Trophoblast cell (in vitro differentiated cells and primary cell): ENCODE measurements at regions not wholly inside any gene's neighbourhood (a gene's known extent, or its start where the extent isn't known, plus 50 kb on each side); places are given as distances from the start of the nearest gene placed in this dataset.

Experiments
- DNase-seq, 2 donors: peaks; one replicate each; pipeline ENCODE4 v3.0.0-alpha.2; 2016
- H2AFZ ChIP-seq: 2 replicates; pipeline ENCODE4 v1.6.1; 2013; ENCODE audit warnings: low read length, moderate library complexity, mild to moderate bottlenecking; ENCODE audit not compliant: insufficient read depth, poor library complexity
- H2AK5ac ChIP-seq: 2 replicates; pipeline ENCODE4 v1.6.1; 2013; ENCODE audit warnings: mild to moderate bottlenecking, low read length
- H2BK120ac ChIP-seq: 2 replicates; pipeline ENCODE4 v1.6.1; 2013; ENCODE audit warnings: low read length, mild to moderate bottlenecking, moderate library complexity; ENCODE audit not compliant: insufficient read depth, poor library complexity
- H2BK12ac ChIP-seq: 2 replicates; pipeline ENCODE4 v1.6.1; 2013; ENCODE audit warnings: mild to moderate bottlenecking, low read length, moderate library complexity
- H2BK5ac ChIP-seq: 2 replicates; pipeline ENCODE4 v1.6.1; 2013; ENCODE audit warnings: low read length, low read depth, moderate library complexity, mild to moderate bottlenecking; ENCODE audit not compliant: poor library complexity
- H3K14ac ChIP-seq: 2 replicates; pipeline ENCODE4 v1.6.1; 2013; ENCODE audit warnings: mild to moderate bottlenecking, low read length
- H3K18ac ChIP-seq: 2 replicates; pipeline ENCODE4 v1.6.1; 2013; ENCODE audit warnings: mild to moderate bottlenecking, low read length
- H3K23ac ChIP-seq: 2 replicates; pipeline ENCODE4 v1.6.1; 2013; ENCODE audit warnings: low read length
- H3K27ac ChIP-seq: 2 replicates; pipeline ENCODE4 v1.5.1; 2013; ENCODE audit warnings: low read depth, mild to moderate bottlenecking, inconsistent platforms, low read length, moderate library complexity
- H3K27me3 ChIP-seq: 2 replicates; pipeline ENCODE4 v1.6.1; 2013; ENCODE audit warnings: inconsistent platforms, mild to moderate bottlenecking, low read length, moderate library complexity; ENCODE audit not compliant: insufficient read depth
- H3K36me3 ChIP-seq, 2 experiments: 1 replicate in 1 of 2; 2 replicates in 1 of 2; pipeline ENCODE4 v1.6.1; 2013; ENCODE audit warnings: low read length in 2 of 2, mild to moderate bottlenecking in 2 of 2, moderate library complexity in 1 of 2; ENCODE audit not compliant: insufficient read depth in 2 of 2, control insufficient read depth in 1 of 2
- H3K4ac ChIP-seq: 2 replicates; pipeline ENCODE4 v1.6.1; 2013; ENCODE audit warnings: low read depth, mild to moderate bottlenecking, low read length, moderate library complexity
- H3K4me1 ChIP-seq, 2 experiments: 1 replicate in 1 of 2; 2 replicates in 1 of 2; pipeline ENCODE4 v1.6.1; 2013; ENCODE audit warnings: low read length in 2 of 2, mild to moderate bottlenecking in 2 of 2, moderate library complexity in 1 of 2; ENCODE audit not compliant: insufficient read depth in 2 of 2, control insufficient read depth in 1 of 2
- H3K4me2 ChIP-seq: 2 replicates; pipeline ENCODE4 v1.6.1; 2013; ENCODE audit warnings: inconsistent platforms, mild to moderate bottlenecking, low read length, moderate library complexity
- H3K4me3 ChIP-seq: 2 replicates; pipeline ENCODE4 v1.5.1; 2013; ENCODE audit warnings: mild to moderate bottlenecking, low read depth, low read length, inconsistent platforms
- H3K79me1 ChIP-seq: one replicate; pipeline ENCODE4 v1.6.1; 2013; ENCODE audit warnings: low read length
- H3K79me2 ChIP-seq: 2 replicates; pipeline ENCODE4 v1.6.1; 2013; ENCODE audit warnings: low read length, mild to moderate bottlenecking; ENCODE audit not compliant: control insufficient read depth, insufficient read depth, poor library complexity
- H3K9ac ChIP-seq: 2 replicates; pipeline ENCODE4 v1.6.1; 2013; ENCODE audit warnings: mild to moderate bottlenecking, low read length
- H3K9me3 ChIP-seq: 2 replicates; pipeline ENCODE4 v1.6.1; 2013; ENCODE audit warnings: low read depth, mild to moderate bottlenecking, control low read depth, inconsistent platforms, low read length; ENCODE audit not compliant: insufficient read depth
- H4K12ac ChIP-seq: 2 replicates; pipeline ENCODE4 v1.6.1; 2013; ENCODE audit warnings: low read depth, mild to moderate bottlenecking, low read length, moderate library complexity
- H4K8ac ChIP-seq: 2 replicates; pipeline ENCODE4 v1.6.1; 2013; ENCODE audit warnings: low read depth, mild to moderate bottlenecking, low read length, moderate library complexity
- H4K91ac ChIP-seq: one replicate; pipeline ENCODE4 v1.6.1; 2013; ENCODE audit warnings: low read depth, mild to moderate bottlenecking, low read length, moderate library complexity
- WGBS: extraction: QIAGEN DNeasy Blood & Tissue Kit; methylation state at CpG from one replicate; pipeline ENCODE4 v1.1.7; 2013; ENCODE audit warnings: missing lambda C conversion rate; ENCODE audit not compliant: insufficient read length, insufficient coverage; ENCODE audit errors: extremely low coverage; 5-methylcytosine and 5-hydroxymethylcytosine counted together

DNA sequence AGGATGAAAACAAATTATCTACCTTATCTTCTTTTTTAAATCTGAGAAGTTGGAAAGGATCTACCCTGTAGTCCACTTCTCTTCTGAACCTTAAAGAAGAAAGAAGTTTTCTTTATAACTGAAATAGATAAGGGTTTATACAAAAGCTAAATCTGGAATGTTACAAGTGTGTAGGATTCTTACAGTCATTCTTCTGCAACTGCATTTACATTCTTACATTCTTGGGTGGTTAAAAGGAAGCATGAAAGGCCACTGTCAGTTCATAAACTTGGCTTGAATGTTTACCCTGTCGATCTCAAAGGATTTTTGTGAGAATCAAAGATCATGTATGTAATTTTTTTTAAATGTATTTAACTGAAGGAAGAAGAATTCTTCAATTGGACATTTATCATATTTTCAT lies 142.1 kb upstream of the BRINP3 start:
- no peaks in the 10 kb centered on the region for H3K4me1 ChIP-seq
- no peaks in the 10 kb centered on the region for H3K79me1 ChIP-seq
- H4K91ac ChIP-seq: no peak overlapping the region
- no peak overlapping the region for H3K4me3 ChIP-seq
- no peak overlapping the region for H3K9ac ChIP-seq
- no peak overlapping the region for H3K4me2 ChIP-seq
- H2BK120ac ChIP-seq: no peak overlapping the region
- no peaks in the 10 kb centered on the region for H3K9me3 ChIP-seq
- no peak overlapping the region for H3K18ac ChIP-seq
- H2AK5ac ChIP-seq: no peak overlapping the region
- H4K8ac ChIP-seq: no peak overlapping the region
- H3K36me3 ChIP-seq: no peaks in the 10 kb centered on the region
- WGBS: no CpG with 5 or more reads among the region's 1 CpG
- no peak overlapping the region for H2BK12ac ChIP-seq
- H3K14ac ChIP-seq: no peak overlapping the region
- DNase-seq: no peak
- H3K27me3 ChIP-seq: no peaks in the 10 kb centered on the region
- H3K79me2 ChIP-seq: no peaks in the 10 kb centered on the region
- H3K23ac ChIP-seq: no peak overlapping the region
- H3K27ac ChIP-seq: no peak overlapping the region
- no peak overlapping the region for H2AFZ ChIP-seq
- no peak overlapping the region for H4K12ac ChIP-seq
- no peak overlapping the region for H2BK5ac ChIP-seq
- no peak overlapping the region for H3K4ac ChIP-seq

DNA sequence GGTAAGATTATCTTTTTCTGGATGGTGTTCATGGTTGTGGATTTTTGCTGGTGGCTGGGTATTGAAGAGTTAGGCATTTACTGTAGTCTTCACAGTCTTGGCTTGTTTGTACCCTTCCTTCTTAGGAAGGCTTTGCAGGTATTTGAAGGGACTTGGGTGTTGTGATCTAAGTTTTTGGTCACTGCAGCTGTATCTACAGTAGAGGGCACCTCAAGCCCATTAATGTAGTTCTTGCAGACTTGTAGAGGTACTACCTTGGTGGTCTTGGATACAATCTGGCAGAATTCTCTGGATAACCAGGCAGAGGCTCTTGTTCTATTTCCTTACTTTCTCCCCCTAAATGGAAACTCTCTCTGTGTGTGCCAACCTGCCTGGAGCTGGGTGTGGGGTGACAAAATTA lies 155.8 kb upstream of the BRINP3 start:
- H4K91ac ChIP-seq: no peak overlapping the region
- H4K12ac ChIP-seq: no peak overlapping the region
- no peaks in the 10 kb centered on the region for H3K9me3 ChIP-seq
- no peak overlapping the region for H3K4me3 ChIP-seq
- no peaks in the 10 kb centered on the region for H3K79me2 ChIP-seq
- no peak overlapping the region for H3K27ac ChIP-seq
- H3K4me2 ChIP-seq: no peak overlapping the region
- no peaks in the 10 kb centered on the region for H3K4me1 ChIP-seq
- no peak for DNase-seq
- no peaks in the 10 kb centered on the region for H3K27me3 ChIP-seq
- H3K9ac ChIP-seq: no peak overlapping the region
- H2AFZ ChIP-seq: no peak overlapping the region
- no peaks in the 10 kb centered on the region for H3K79me1 ChIP-seq
- no peak overlapping the region for H2AK5ac ChIP-seq
- no peak overlapping the region for H3K4ac ChIP-seq
- H3K23ac ChIP-seq: no peak overlapping the region
- H3K18ac ChIP-seq: no peak overlapping the region
- no peaks in the 10 kb centered on the region for H3K36me3 ChIP-seq
- H2BK120ac ChIP-seq: no peak overlapping the region
- no peak overlapping the region for H4K8ac ChIP-seq
- H2BK12ac ChIP-seq: no peak overlapping the region
- H3K14ac ChIP-seq: no peak overlapping the region
- H2BK5ac ChIP-seq: no peak overlapping the region

DNA sequence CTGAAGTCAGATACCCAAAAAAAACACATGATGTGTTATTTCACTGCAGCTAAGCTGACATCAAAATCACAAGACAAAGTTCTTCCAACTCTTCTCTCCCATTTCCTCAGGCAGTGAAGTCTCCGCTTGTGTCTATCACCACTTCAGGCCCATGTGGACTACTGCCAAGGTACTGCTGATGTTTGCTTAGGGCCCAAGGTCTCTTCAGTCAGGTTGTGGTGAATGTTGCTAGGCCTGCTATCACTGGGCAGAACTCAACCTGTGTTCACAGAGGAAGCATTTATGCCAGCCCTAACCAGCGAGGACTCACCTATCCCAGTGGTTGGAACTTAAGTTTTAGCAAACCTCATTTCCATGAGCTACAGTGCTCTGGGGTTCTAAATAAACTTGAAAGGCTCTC lies 156.5 kb upstream of the BRINP3 start:
- Histone ChIP-seq H3K4me1 (no peaks in the 10 kb centered on the region), H2BK12ac (no peak overlapping the region), H3K27ac (no peak overlapping the region), H2AK5ac (no peak overlapping the region), H3K18ac (no peak overlapping the region), H4K12ac (no peak overlapping the region), H3K23ac (no peak overlapping the region), H3K4ac (no peak overlapping the region), H4K91ac (no peak overlapping the region), H3K9me3 (no peaks in the 10 kb centered on the region), H4K8ac (no peak overlapping the region), H3K79me2 (no peaks in the 10 kb centered on the region), H3K79me1 (no peaks in the 10 kb centered on the region), H2BK5ac (no peak overlapping the region), H3K4me3 (no peak overlapping the region), H2BK120ac (no peak overlapping the region), H3K9ac (peak overlapping the region; percentile 23), H3K36me3 (no peaks in the 10 kb centered on the region), H3K14ac (no peak overlapping the region), H3K4me2 (no peak overlapping the region), H2AFZ (no peak overlapping the region), H3K27me3 (no peaks in the 10 kb centered on the region)
- no CpG with 5 or more reads among the region's 2 CpGs for WGBS
- DNase-seq: no peak

DNA sequence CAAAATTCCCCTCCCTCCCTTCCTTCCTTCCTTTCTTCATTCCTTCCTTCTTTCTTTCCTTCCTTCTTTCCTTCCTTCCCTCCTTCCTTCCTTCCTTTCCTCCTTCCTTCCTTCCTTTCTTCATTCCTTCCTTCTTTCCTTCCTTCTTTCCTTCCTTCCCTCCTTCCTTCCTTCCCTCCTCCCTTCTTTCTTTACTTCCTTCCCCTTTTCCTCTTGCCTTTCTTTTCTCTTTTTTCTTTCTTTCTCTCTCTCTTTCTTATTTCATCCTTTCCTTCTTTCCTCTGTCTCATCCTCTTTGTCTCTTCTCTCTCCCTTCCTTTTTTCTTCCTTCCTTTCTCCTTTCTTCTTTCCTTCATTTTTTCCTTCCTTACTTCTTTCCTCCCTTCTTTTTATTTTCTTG lies 171.9 kb upstream of the BRINP3 start:
- no peak overlapping the region for H3K18ac ChIP-seq
- no peak overlapping the region for H2AFZ ChIP-seq
- H3K4me1 ChIP-seq: no peaks in the 10 kb centered on the region
- no peaks in the 10 kb centered on the region for H3K79me2 ChIP-seq
- no peak for DNase-seq
- H2BK12ac ChIP-seq: no peak overlapping the region
- H3K27me3 ChIP-seq: no peaks in the 10 kb centered on the region
- H3K4ac ChIP-seq: no peak overlapping the region
- no peak overlapping the region for H3K23ac ChIP-seq
- no peak overlapping the region for H2BK5ac ChIP-seq
- H3K79me1 ChIP-seq: no peaks in the 10 kb centered on the region
- H3K4me3 ChIP-seq: no peak overlapping the region
- no peak overlapping the region for H4K12ac ChIP-seq
- H4K8ac ChIP-seq: no peak overlapping the region
- H3K9me3 ChIP-seq: no peaks in the 10 kb centered on the region
- no peak overlapping the region for H4K91ac ChIP-seq
- no peak overlapping the region for H2AK5ac ChIP-seq
- no peak overlapping the region for H3K9ac ChIP-seq
- H3K27ac ChIP-seq: no peak overlapping the region
- no peak overlapping the region for H2BK120ac ChIP-seq
- no peak overlapping the region for H3K14ac ChIP-seq
- no peaks in the 10 kb centered on the region for H3K36me3 ChIP-seq
- no peak overlapping the region for H3K4me2 ChIP-seq

DNA sequence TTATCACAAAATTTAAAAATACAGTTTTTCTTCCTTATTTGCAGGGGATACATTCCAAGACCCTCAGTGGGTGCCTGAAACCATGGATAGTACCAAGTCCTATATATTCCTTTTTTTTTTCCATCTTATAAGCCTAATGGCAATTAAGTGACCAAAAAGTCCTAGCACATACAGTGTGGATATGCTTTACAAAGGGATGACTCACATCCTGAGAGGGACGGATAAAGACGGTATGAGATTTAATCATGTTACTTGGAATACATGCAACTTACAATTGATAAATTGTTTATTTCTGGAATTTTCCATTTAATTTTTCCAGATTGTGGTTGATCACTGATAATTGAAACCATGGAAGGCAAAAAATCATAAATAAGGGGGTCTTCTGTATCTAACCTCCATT lies 181.2 kb upstream of the BRINP3 start:
- Histone ChIP-seq H2AK5ac (no peak overlapping the region), H3K79me2 (no peaks in the 10 kb centered on the region), H4K8ac (no peak overlapping the region), H2BK12ac (no peak overlapping the region), H2AFZ (no peak overlapping the region), H3K4me3 (no peak overlapping the region), H4K12ac (no peak overlapping the region), H3K4me1 (no peaks in the 10 kb centered on the region), H3K27ac (no peak overlapping the region), H2BK5ac (no peak overlapping the region), H3K79me1 (no peaks in the 10 kb centered on the region), H4K91ac (no peak overlapping the region), H3K18ac (no peak overlapping the region), H3K4ac (no peak overlapping the region), H3K9ac (no peak overlapping the region), H2BK120ac (no peak overlapping the region), H3K14ac (no peak overlapping the region), H3K27me3 (no peaks in the 10 kb centered on the region), H3K36me3 (no peaks in the 10 kb centered on the region), H3K4me2 (no peak overlapping the region), H3K9me3 (no peaks in the 10 kb centered on the region), H3K23ac (no peak overlapping the region)
- no peak for DNase-seq
- WGBS: no CpG with 5 or more reads among the region's 2 CpGs
